ENCODE measurements at regions not wholly inside any gene's neighbourhood (a gene's known extent, or its start where the extent isn't known, plus 50 kb on each side); places are given as distances from the start of the nearest gene placed in this dataset.

DNA sequence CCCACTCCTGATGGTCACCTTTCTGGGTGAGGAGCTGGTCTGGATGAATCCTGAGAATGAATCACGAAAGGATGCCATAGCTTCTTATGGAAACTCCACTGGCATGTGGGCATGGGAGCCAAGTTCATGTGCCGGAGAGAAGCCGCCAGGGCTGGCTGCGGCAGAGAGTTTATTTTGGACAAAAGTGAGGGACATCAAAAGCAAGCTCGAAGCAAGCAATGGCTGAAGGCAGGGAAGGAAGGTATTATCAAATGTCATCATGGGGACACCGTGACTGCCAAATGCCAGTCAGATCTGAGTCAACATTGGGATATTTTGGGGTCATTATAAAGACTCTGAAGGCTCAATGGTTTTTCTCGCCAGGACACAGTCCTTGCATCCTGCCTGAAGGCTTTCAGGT is 249.1 kb downstream of the QKI start:
- TF ChIP-seq, protein P1, sequence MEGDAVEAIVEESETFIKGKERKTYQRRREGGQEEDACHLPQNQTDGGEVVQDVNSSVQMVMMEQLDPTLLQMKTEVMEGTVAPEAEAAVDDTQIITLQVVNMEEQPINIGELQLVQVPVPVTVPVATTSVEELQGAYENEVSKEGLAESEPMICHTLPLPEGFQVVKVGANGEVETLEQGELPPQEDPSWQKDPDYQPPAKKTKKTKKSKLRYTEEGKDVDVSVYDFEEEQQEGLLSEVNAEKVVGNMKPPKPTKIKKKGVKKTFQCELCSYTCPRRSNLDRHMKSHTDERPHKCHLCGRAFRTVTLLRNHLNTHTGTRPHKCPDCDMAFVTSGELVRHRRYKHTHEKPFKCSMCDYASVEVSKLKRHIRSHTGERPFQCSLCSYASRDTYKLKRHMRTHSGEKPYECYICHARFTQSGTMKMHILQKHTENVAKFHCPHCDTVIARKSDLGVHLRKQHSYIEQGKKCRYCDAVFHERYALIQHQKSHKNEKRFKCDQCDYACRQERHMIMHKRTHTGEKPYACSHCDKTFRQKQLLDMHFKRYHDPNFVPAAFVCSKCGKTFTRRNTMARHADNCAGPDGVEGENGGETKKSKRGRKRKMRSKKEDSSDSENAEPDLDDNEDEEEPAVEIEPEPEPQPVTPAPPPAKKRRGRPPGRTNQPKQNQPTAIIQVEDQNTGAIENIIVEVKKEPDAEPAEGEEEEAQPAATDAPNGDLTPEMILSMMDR (IDR thresholded peaks at IDR 0.05; ENCODE audit: control insufficient read depth, insufficient read depth, low read depth, low read length, missing control alignments), result no peak
- DNase-seq (ENCODE audit: low read depth), result no peak
- no peak overlapping the region for H3K4me3 ChIP-seq (ENCODE audit: control insufficient read depth, low read depth, low read length)

DNA sequence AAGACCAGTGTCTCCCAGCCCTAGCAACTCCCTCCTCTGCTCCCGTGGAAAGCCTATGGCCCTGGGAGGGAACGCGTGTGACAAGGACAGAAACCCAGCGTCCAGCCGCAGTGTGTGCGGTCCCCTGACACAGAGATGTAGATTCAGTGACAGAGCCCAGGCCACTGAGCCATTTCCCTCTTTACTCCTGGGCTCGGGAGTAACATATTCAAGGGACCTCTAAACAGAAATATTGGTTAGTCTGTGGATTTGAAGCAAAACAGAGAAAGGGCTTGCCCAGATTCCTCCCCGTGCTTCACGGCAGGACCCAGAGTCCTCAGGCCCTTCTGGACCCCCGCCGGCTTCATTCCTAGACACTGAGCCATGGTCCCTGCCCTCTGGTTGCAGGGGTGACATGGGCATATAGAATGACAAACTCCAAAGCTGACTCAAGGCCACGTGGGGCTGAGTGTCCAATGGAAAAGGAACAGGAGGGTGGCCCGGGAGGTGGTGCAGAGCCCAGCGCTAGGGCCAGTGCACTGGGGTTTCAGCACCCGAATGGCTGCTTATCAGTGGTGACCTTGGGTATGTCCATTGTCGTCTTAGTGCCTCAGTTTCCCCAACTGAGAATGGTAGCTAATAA is 248.2 kb downstream of the QKI start:
- TF ChIP-seq, protein P1 (IDR thresholded peaks at IDR 0.05; ENCODE audit: control insufficient read depth, insufficient read depth, low read depth, low read length, missing control alignments), result no peak
- DNase-seq (ENCODE audit: low read depth), result no peak
- H3K4me3 ChIP-seq (ENCODE audit: control insufficient read depth, low read depth, low read length), result no peak overlapping the region

DNA sequence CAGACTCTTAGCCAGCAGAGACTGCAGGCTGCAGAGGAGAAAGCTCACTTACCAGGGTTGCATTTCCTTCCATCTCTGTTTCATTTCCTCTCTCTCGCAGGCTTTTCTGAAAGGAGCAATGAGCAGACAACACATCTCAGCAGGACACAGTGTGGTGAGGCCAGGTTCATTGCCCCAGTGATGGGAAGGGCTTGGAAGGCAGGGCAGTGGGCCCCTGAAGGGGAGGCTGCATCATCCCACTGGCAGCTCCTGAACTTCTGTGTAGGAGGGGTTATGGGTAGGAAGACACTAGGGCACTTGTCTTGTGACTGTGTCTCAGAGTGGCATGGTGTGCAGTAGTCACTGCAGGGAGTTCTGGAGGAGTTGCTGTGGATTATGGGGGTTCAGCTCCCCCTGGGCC is 246.8 kb downstream of the QKI start:
- DNase-seq (ENCODE audit: low read depth), result no peak
- no peak overlapping the region for H3K4me3 ChIP-seq (ENCODE audit: control insufficient read depth, low read depth, low read length)
- TF ChIP-seq, protein P1 (IDR thresholded peaks at IDR 0.05; ENCODE audit: control insufficient read depth, insufficient read depth, low read depth, low read length, missing control alignments), result no peak

DNA sequence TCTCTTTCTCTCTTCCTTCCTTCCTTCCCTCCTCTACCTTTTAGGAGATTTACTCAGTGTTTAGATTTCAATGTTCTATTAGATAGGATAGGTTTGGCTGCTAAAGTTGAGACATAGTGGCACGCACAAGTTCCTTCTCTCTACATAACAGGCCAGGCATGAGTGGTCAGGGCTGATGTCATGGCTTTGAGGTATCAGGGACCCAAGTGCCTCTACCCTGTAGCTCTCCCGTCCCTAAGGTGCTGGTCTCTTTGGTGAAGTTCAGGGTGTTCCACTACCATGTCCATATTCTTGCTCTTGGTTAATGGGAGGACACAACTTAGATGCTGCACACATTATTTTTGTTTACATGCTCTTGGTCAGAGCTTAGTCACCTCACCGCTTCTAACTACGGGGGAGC is 245.3 kb downstream of the QKI start:
- DNase-seq (ENCODE audit: low read depth), result no peak
- no peak overlapping the region for H3K4me3 ChIP-seq (ENCODE audit: control insufficient read depth, low read depth, low read length)
- TF ChIP-seq, protein P1 (IDR thresholded peaks at IDR 0.05; ENCODE audit: control insufficient read depth, insufficient read depth, low read depth, low read length, missing control alignments), result no peak

DNA sequence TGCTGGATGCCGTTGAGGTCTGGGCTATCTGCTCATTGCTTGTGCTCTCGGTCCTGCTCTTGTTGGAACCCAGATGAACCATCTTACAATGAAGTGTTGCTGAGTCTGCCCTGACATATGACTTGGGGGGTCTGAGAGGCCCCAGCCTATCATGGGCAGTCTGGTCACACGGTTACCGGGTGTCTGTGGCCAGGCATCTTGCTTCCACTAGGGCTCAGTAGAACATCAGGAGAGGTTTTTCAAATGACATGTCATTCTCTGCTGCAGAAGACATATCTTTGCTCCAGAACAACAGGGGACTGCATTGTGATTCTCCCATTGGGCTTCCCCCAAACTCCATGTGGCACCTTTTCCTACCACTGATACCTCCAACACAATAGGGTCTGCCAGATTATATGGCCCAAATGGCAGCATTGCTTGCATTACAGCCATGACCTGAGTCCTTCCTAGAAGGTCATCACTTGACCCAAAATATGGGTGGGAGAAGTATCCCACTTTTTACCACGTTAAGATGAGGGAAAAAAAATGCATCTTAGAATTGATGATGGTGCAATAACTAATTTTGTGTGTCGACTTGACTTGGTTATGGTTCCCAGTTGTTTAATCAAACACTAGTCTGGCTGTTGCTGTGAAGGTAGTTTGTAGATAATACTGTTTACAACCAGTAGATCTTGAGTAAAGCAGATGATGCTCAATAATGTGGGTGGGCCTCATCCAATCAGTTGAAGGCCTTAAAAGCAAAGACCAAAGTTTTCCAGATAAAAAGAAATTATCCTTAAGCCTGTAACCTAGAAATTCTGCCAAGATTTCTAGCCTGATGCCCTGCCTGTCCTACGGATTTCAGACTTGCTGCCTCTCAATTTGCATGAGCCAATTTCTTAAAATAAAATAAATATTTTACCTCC is 241.0 kb downstream of the QKI start:
- no peak overlapping the region for H3K4me3 ChIP-seq (ENCODE audit: control insufficient read depth, low read depth, low read length)
- TF ChIP-seq, protein P1 (IDR thresholded peaks at IDR 0.05; ENCODE audit: control insufficient read depth, insufficient read depth, low read depth, low read length, missing control alignments), result no peak
- DNase-seq (ENCODE audit: low read depth), result no peak

DNA sequence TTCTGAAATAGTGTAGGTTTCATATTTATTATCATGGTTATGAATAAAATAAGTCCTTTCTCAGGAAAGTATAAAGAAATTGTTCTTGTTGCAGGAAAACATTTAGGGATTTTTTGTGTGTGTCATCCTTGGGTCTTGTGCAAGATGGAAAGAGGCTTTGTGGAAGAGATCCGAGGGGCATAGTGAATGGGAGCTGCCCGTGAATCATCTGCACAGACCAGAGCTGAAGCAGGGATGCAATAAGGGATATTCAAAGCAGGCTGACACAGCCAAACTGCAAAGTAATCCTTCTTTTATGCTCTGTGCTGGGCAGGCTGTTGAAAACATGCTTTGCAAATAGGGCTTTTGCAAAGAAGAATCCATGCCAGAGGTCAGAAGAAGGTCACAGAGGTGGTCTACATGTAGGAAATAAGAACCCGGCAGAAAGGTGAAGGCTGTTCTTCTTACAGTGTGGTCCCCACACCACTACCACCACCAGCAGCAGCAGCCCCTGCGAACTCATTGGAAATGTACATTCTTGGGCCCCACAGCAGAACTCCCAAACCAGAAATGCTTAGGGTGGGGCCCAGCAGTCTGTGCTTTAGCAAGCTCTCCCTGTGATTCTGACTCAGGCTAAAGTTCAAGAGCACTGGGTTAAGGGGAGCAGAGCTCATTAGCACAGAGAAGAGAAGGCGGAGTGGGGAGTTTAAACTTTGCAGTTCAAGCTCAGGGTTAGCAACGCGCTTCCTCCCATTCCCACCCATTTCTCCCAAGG is 237.6 kb downstream of the QKI start:
- no peak overlapping the region for H3K4me3 ChIP-seq (ENCODE audit: control insufficient read depth, low read depth, low read length)
- no peak for DNase-seq (ENCODE audit: low read depth)
- TF ChIP-seq, protein P1 (IDR thresholded peaks at IDR 0.05; ENCODE audit: control insufficient read depth, insufficient read depth, low read depth, low read length, missing control alignments), result no peak

Data from AG09309 (cell line).